ENCODE measurements at regions not wholly inside any gene's neighbourhood (a gene's known extent, or its start where the extent isn't known, plus 50 kb on each side); places are given as distances from the start of the nearest gene placed in this dataset.

GRCh38 chr13:76160961-76161925, 525.1 kb downstream of the LMO7 start:
- no peak for DNase-seq

- no peak for DNase-seq
These were observed 524.4 kb downstream of the LMO7 start for GRCh38 chr13:76160506-76160905.

GRCh38 chr13:76157926-76158325, 521.8 kb downstream of the LMO7 start:
- no peak for DNase-seq

- no peak for DNase-seq
These were observed 517.1 kb downstream of the LMO7 start for GRCh38 chr13:76153239-76153638.

GRCh38 chr13:76148926-76149325, 512.8 kb downstream of the LMO7 start:
- DNase-seq = no peak

GRCh38 chr13:76148374-76148773, 512.2 kb downstream of the LMO7 start:
- no peak for DNase-seq

GRCh38 chr13:76132532-76132931, 496.4 kb downstream of the LMO7 start:
- no peak for DNase-seq

GRCh38 chr13:76131551-76131950, 495.4 kb downstream of the LMO7 start:
- DNase-seq = no peak

GRCh38 chr13:76129305-76130000, 493.3 kb downstream of the LMO7 start:
- no peak for DNase-seq

- DNase-seq = no peak
These were observed 491.8 kb downstream of the LMO7 start for GRCh38 chr13:76127922-76128321.

GRCh38 chr13:76123548-76123947, 487.4 kb downstream of the LMO7 start:
- DNase-seq = no peak

GRCh38 chr13:76116751-76117360, 480.7 kb downstream of the LMO7 start:
- DNase-seq = no peak

- no peak for DNase-seq
These were observed 470.6 kb downstream of the LMO7 start for GRCh38 chr13:76106763-76107162.

GRCh38 chr13:76094645-76095044, 458.5 kb downstream of the LMO7 start:
- no peak for DNase-seq

- DNase-seq = no peak
These were observed 454.9 kb downstream of the LMO7 start for GRCh38 chr13:76091076-76091475.

GRCh38 chr13:76086729-76087128, 450.6 kb downstream of the LMO7 start:
- no peak for DNase-seq

- DNase-seq = no peak
These were observed 431.7 kb downstream of the LMO7 start for GRCh38 chr13:76067850-76068249.

GRCh38 chr13:76053181-76053580, 417.1 kb downstream of the LMO7 start:
- DNase-seq = no peak

- DNase-seq = no peak
These were observed 413.2 kb downstream of the LMO7 start for GRCh38 chr13:76049376-76049746.

- no peak for DNase-seq
These were observed 412.7 kb downstream of the LMO7 start for GRCh38 chr13:76048675-76049375.

- DNase-seq = no peak
These were observed 412.0 kb downstream of the LMO7 start for GRCh38 chr13:76048131-76048530.

GRCh38 chr13:76043874-76044273, 407.7 kb downstream of the LMO7 start:
- DNase-seq = no peak
